HG03060 (cell line): ENCODE measurements at regions not wholly inside any gene's neighbourhood (a gene's known extent, or its start where the extent isn't known, plus 50 kb on each side); places are given as distances from the start of the nearest gene placed in this dataset.

Experiments
- ATAC-seq: cut with Tn5 transposase; IDR thresholded peaks from one replicate; pipeline ENCODE4 v1.9.1; 2021; ENCODE audit warnings: low read depth, moderate number of reproducible peaks; ENCODE audit not compliant: unreplicated experiment

GRCh38 chr5:106195679-106196474 is 1474.9 kb downstream of the EFNA5 start:
- ATAC-seq = no peak

- ATAC-seq = no peak
These were observed 1481.5 kb downstream of the EFNA5 start for GRCh38 chr5:106189121-106189809.

GRCh38 chr5:106185661-106186081 is 1485.1 kb downstream of the EFNA5 start:
- no peak for ATAC-seq

GRCh38 chr5:106174903-106175302 is 1495.8 kb downstream of the EFNA5 start:
- no peak for ATAC-seq

- ATAC-seq = no peak
These were observed 1497.8 kb downstream of the EFNA5 start for GRCh38 chr5:106172681-106173532.

- ATAC-seq = no peak
These were observed 1499.0 kb downstream of the EFNA5 start for GRCh38 chr5:106171708-106172107.

- no peak for ATAC-seq
These were observed 1499.6 kb downstream of the EFNA5 start for GRCh38 chr5:106171132-106171531.

GRCh38 chr5:106167766-106168165 is 1503.0 kb downstream of the EFNA5 start:
- ATAC-seq = no peak

GRCh38 chr5:106163233-106163632 is 1507.5 kb downstream of the EFNA5 start:
- no peak for ATAC-seq

GRCh38 chr5:106159616-106160015 is 1511.1 kb downstream of the EFNA5 start:
- no peak for ATAC-seq

GRCh38 chr5:106154280-106154716 is 1516.4 kb downstream of the EFNA5 start:
- no peak for ATAC-seq

GRCh38 chr5:106152569-106152968 is 1518.2 kb downstream of the EFNA5 start:
- ATAC-seq = no peak

GRCh38 chr5:106142116-106142515 is 1528.6 kb downstream of the EFNA5 start:
- no peak for ATAC-seq

- ATAC-seq = no peak
These were observed 1530.6 kb downstream of the EFNA5 start for GRCh38 chr5:106140101-106140500.

GRCh38 chr5:106136061-106136460 is 1534.7 kb downstream of the EFNA5 start:
- ATAC-seq = no peak

GRCh38 chr5:106135473-106135872 is 1535.3 kb downstream of the EFNA5 start:
- ATAC-seq = no peak

GRCh38 chr5:106134549-106134948 is 1536.2 kb downstream of the EFNA5 start:
- no peak for ATAC-seq

- ATAC-seq = peak; percentile 92
These were observed 1542.8 kb downstream of the EFNA5 start for GRCh38 chr5:106127985-106128384.

- ATAC-seq = no peak
These were observed 1543.4 kb downstream of the EFNA5 start for GRCh38 chr5:106127341-106127781.

- no peak for ATAC-seq
These were observed 1548.6 kb downstream of the EFNA5 start for GRCh38 chr5:106121972-106122605.
